Choroid plexus epithelial cell (primary cell): ENCODE measurements at regions not wholly inside any gene's neighbourhood (a gene's known extent, or its start where the extent isn't known, plus 50 kb on each side); places are given as distances from the start of the nearest gene placed in this dataset.
"Not testable (repeated sequence)": the region's sequence is repeated elsewhere in the genome, so short reads cannot be mapped to it uniquely, and the experiment has no call there.

Experiments used
- DNase-seq: peaks from one replicate; pipeline ENCODE4 v3.0.0-alpha.2; 2010; ENCODE audit warnings: low read depth
- H3K4me3 ChIP-seq: 2 replicates; pipeline ENCODE4 v1.5.1; 2011; ENCODE audit warnings: low read depth, mild to moderate bottlenecking, control low read depth, low read length, moderate library complexity
- CTCF ChIP-seq: conservative IDR thresholded peaks from 2 replicates; pipeline ENCODE4 v1.5.1; 2011; ENCODE audit warnings: low read depth, mild to moderate bottlenecking, control low read depth, inconsistent platforms, low read length, moderate library complexity

GRCh38 chr6:4362326-4362725 is 227.0 kb upstream of the ECI2 start:
- TF ChIP-seq CTCF: no peak
- no peak overlapping the region for H3K4me3 ChIP-seq
- DNase-seq: no peak

- H3K4me3 ChIP-seq: no peak overlapping the region
- no peak for DNase-seq
- TF ChIP-seq CTCF: no peak
These were observed 225.5 kb upstream of the ECI2 start for GRCh38 chr6:4360920-4361319.

GRCh38 chr6:4359108-4359730 is 223.8 kb upstream of the ECI2 start:
- H3K4me3 ChIP-seq: no peak overlapping the region
- TF ChIP-seq CTCF: no peak
- DNase-seq: no peak

- no peak for TF ChIP-seq CTCF
- peak; percentile 93 for DNase-seq
- no peak overlapping the region for H3K4me3 ChIP-seq
These were observed 223.2 kb upstream of the ECI2 start for GRCh38 chr6:4358414-4359107.

- DNase-seq, H3K4me3 ChIP-seq: not testable (repeated sequence)
These were observed 222.3 kb upstream of the ECI2 start for GRCh38 chr6:4357660-4358152.

GRCh38 chr6:4356899-4357659 is 221.7 kb upstream of the ECI2 start:
- no peak overlapping the region for H3K4me3 ChIP-seq
- TF ChIP-seq CTCF: no peak
- DNase-seq: no peak

- peak; percentile 61 for DNase-seq
- no peak for TF ChIP-seq CTCF
- no peak overlapping the region for H3K4me3 ChIP-seq
These were observed 219.9 kb upstream of the ECI2 start for GRCh38 chr6:4355241-4355640.
